Epidermal melanocyte (primary cell): ENCODE measurements at regions not wholly inside any gene's neighbourhood (a gene's known extent, or its start where the extent isn't known, plus 50 kb on each side); places are given as distances from the start of the nearest gene placed in this dataset.

Experiments used
- DNase-seq: peaks from one replicate; pipeline ENCODE4 v3.0.0; 2011; ENCODE audit warnings: low spot score; ENCODE audit not compliant: insufficient read length

DNA sequence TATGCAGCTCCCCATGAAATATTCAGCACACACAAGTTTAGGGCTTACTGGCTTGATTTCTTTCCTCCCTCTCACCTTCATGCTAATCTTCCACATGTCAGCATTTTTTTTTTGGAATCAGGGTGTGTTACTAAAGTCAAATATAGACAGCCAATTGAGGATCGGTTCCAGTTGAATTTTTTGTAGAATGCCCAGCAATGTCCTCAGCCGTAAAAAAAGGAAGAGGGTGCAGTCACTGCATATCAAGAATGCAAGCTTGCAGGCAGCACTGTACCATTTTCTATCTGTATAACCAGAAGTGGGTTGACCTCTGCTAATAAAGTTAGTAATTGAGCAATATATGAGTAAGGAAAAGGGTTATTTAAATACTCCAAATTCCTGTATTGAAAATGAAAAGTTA, 51.4 kb upstream of the CHMP2B start:
- no peak for DNase-seq

DNA sequence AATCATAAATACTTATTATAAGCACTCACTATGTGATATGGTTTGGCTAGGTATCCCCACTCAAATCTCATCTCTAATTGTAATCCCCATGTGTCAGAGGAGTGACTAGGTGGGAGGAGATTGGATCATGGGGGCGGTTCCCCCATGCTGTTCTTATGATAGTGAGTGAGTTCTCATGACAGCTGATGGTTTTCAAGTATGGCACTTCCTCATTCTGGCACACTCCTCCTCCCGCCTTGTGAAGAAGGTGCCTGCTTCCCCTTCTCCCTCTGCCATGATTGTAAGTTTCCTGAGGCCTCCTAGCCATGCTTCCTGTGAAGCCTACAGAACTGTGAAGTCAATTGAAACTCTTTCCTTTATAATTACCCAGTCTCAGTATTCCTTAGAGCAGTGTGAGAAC, 53.3 kb upstream of the CHMP2B start:
- no peak for DNase-seq

DNA sequence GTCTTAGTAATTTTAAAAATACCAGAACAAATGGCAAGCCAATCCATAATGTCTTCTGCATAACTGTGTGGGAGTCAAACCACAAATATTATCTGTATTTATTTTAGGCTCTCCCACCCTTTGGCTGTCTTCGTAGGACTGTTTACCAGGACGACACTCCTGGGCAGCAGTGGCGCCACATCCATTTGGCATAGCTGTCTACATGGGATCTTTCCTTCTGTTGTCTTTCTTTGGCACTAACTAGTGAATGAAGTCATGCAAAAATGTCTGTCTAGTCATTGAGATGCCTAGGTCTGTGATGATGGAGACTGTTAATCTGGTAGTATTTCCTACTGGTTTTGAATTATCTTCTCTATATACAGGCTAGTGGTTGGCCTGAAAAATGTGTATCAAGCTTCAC, 54.0 kb upstream of the CHMP2B start:
- DNase-seq = no peak

DNA sequence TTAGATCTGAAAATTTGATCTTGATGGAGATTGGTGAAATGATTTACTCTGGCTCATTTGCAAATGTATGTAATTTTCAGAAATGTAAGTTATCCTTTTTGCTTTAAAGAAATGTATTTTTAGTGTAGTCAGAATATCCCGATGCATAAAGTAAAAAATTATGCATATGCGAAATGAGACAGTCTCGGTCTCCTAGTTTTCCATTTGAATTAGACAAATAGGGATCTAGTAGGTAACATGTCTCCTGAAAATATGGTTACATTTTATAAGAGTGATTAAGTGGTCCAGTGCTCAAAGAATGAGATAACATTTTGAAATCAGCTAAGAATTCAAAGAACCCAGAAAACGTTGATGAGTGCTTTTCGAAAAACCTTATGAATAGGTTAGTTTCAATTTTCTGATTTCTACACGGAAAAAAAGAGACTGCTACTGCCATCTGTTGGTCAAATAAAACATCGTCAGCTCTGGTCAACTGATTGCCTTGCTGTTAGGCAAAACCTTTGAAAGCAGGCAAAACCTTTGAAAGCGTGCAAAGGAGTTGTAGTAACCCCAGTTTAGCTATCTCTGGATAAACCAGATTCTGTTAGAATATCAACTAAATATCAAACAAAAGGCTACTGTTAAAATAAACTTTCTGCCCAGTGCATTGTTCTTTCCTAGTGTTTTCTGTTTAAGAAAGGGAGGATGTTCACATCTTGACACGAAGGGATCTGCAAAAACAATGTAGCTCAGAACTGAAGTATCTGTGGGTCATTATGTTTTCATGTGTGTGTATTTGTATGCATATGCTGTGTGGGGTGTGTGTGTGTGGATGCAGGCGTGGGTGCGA, 59.3 kb upstream of the CHMP2B start:
- DNase-seq = no peak

DNA sequence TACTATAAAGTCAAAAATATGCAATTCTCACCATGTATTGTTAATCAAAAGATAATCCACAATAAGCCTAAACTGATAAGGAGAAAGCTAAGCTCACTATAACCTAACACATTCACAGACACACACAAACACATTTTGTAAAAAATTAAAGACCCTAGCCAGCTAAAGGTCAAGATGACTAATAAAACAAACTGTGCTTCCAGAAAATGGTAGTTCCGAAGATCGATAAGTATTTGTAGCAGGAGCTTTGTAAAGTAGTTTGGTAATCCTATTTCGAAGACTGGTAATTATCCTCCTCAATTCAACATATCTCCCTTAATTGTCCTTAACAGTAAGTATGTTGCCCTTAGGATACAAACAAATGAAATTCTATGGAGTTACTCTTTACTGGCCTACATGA, 62.9 kb upstream of the CHMP2B start:
- DNase-seq = no peak

DNA sequence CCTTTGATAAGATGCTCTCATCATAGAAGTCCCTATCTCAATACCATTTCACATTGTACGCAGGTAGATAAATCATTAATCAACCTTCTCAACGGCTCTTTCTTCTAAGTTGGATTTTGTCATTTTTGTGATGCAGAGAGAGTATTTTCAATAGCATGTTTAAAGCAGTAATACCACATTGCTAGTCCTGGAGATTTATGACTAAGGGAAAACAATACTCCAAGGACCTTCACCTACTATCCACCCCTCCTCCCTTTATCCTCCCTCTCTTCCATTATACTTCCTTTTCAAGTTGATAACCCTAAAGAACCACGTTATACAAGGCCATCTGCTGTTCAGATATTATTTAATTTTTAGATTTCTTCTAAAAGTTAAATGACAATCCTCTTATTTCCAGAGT, 65.3 kb upstream of the CHMP2B start:
- DNase-seq = no peak

DNA sequence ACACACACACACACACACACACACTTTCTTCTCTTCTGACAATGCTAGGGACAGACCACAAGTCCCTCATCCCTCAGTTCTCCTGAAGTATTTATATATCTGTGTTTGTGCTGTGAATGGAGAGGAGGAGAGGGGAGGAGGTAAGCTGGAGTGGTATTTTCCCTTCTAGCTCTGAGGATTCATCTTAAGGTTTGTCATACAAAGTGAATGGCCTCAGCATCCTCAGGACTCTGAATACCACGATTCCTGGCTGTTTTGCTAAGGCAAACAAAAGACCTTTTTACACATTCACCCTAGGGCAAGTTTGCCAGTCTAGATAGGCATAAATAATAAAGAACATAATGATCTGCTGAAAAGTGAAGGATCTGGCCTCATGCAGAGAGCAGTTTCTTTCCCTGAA, 65.7 kb upstream of the CHMP2B start:
- DNase-seq = no peak

DNA sequence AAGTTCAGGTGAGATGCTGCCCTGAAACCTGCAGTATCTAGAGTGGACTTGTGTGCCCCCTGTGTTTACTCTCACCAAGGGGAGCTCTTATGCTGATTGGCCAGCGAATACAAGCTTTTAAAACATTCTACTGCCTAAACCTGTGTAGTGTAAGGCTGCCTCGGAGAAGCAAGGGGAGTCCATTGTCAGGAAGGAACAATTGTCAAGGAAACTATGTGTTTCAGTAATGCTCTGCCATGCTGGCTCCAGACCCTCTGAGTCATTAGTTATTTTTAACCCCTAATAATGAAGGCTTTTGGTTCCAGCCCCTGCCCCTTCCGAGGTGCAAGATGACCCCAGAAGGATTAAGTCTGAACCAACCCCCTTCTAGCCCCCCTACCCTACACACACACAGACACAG, 66.1 kb upstream of the CHMP2B start:
- DNase-seq = no peak

DNA sequence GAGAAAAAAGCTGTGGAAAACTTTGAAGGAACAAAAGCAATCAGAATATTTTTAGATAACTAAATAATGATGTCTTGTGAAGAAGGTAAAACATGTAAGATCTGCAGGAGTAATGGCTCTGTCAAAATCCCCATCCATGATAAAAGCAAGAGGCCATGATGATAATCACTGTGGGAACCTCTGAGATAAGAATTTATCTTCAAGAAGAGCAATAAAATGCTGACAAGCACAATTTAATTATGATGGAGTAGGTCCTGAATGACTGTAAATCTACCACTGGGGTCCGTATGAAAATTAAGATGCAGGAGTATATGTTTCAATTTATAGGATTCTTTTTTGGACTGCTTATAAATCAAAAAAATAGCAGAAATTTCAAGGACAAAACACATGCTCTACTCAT, 68.3 kb upstream of the CHMP2B start:
- DNase-seq = no peak

DNA sequence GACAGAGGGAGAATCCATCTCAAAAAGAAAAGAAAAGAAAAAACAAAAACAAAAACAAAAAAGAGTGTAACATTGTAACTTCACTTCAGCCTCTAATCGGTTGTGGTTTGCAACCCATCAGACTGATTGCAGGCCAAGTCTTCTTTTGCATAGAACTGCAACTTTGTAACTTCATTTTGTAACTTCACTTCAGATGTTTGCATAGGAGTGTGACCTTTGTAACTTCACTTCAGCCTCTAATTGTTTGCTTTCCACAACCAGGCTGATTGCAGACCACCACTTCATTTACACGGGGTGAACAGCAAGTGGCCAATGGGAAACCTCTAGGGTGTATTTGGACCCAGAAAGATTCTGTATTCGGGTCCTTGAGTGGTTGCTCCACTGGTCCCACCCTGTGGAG, 79.1 kb upstream of the CHMP2B start:
- no peak for DNase-seq

DNA sequence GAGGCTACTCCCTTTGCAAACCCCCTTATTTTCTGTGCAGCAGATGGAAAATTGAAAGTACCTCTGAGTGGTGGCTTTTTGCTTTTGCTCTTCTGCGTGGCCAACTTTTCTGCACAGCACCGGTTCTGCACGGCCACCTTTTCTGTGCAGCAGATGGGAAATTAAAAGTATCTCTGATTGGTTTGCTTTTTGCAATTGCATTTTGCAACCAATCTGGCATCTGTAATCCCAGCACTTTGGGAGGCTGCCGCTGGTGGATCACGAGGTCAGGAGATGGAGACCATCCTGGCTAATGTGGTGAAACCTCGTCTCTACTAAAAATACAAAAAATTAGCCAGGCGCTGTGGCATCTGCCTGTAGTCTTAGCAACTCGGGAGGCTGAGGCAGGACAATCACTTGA, 79.5 kb upstream of the CHMP2B start:
- DNase-seq = no peak

DNA sequence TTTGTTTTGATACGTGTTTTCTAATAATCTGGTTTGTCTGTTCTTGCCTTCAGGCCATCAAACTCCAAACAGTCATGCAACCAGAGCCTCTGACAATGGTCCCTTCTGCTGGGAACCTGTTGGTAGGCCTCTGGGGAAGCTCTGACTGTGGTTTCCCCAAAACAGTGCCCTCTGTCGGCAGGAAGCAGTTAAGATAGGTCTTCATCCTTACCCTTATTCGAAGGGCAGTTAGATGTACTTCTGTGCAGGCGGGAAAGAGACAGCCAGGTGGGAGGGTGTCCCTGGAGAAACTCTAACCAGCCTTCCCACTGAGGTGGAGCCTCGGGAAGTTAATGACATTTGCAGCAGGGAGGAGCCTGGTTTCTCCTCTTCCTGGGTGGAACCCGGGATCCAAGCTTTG, 81.6 kb upstream of the CHMP2B start:
- no peak for DNase-seq

DNA sequence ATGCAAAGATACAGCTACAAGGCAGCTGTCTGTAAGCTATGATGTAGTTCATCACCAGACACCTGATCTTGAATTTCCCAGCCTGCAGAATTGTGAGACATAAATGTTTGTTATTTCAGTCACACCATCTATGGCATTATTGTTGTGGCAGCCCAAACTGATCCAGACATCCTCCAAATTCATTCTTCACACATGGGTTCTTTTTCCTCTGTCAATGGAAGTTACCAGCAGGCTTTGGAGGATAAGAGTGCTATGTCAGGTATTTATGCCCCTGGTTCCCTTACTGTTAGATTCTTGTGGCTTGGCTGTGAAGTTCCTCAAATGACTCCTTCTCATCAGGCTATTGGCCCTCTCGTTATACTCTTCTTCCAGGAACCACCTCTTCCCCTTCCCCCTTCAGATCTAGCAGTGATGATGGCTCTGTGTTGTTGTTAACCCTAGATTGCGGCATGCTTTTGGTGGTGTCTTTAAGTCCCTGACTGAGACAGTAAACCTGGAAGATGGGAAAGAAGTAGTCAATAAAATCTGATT, 91.0 kb upstream of the CHMP2B start:
- DNase-seq = no peak

DNA sequence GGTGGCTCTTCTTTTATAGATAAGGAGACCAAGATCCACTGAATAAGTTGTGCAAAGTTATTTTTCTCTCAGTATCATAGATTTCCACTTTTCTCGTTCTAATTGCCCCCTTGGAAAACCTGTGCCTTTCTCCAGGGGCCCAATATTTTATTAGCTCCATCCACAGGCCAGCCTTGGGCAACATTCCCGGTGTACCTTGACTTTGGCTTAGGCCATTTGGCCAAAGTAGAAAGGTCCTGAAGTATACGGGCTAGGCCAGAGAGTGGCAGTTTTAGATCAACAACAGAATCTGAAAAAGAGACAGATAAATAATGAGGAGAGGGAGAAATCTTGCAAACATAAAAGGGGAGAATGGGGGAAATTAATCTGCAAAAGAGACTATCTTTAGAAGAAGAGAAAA, 91.7 kb upstream of the CHMP2B start:
- no peak for DNase-seq

DNA sequence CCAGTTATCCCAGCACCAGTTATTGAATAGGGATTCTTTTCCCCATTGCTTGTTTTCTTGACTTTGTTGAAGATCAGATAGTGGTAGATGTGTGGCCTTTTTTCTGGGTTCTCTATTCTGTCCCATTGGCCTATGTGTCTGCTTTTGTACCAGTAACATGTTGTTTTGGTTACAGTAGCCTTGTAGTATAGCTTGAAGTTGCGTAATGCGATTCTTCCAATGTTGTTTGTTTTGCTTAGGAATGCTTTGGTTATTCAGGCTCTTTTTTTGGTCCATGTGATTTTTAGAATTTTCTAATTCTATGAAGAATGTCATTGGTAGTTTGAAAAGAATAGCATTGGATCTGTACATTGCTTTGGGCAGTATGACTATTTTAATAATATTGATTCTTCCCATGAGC, 94.3 kb upstream of the CHMP2B start:
- DNase-seq = no peak

DNA sequence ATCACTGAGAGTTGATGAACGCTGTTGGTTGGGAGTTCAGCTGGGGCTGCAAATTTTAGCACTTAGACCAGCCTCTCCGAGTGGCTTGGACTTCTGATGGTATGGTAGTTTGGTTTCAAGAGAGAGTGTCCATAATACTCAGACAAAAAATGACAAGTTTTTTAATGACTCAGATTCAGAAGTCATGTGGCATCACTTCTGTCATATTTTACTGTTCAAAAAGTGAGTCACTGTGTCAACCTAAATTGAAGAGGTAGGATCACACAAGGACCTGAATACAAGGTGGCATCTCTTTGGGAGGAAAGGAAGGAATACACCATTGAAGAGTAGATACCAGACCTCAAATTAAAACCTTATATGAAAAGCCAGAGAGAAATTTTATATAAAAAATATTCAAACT, 99.1 kb upstream of the CHMP2B start:
- no peak for DNase-seq

DNA sequence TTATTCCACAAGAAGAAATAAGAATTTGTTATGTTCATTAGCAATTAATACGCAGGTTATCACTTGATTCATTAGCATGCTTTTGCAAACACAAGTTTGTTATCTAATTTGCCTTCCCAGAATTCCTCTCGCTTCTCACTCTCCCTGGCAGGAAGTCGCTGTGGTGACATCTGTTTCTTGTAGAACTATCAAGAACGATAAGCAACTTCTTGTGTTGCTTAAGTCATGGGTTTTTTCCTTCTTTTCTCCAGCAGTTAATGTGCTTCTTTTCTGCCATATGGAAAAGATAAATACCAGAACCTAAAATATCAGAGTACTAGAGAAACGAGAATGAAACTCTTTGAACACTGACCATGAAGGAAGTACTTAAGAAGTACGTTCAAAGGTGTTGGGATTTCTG, 99.8 kb upstream of the CHMP2B start:
- DNase-seq = no peak

DNA sequence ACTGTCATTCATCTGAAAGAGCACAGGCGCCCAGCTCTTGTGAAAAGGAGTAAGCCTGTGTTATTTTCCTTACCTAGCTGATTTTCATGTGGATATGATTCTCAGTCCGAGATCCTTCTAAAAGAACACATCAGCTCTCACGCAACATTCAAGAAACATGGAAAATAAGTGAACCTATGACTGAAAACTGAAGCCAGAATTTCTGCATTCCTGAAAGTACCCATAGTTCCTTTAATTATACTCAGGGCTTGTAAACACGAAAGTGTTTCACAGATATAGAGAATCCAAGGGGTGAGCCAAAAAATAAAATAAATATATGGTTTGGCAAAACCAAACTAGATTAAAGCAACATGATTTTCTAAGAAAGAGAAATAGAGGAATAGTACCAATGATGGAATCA, 100.8 kb upstream of the CHMP2B start:
- DNase-seq = no peak

DNA sequence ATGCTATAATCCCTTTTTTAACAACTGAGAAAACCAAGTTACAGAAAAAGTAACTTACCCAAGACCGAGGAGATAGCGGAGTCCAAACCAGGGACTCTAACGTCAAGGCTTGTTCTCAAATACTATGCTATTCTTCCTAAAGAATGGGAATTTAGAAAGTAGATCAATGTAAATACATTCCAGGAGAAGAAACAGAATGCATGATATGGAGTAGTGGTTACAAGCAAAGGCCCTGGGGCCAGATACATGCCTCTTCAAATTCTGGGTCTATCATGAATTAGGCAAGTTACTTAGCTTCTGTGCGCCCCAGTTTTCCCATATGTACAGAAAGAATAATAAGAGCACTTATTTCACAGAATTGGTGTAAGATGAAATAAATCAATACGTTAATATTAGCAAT, 102.0 kb upstream of the CHMP2B start:
- no peak for DNase-seq

DNA sequence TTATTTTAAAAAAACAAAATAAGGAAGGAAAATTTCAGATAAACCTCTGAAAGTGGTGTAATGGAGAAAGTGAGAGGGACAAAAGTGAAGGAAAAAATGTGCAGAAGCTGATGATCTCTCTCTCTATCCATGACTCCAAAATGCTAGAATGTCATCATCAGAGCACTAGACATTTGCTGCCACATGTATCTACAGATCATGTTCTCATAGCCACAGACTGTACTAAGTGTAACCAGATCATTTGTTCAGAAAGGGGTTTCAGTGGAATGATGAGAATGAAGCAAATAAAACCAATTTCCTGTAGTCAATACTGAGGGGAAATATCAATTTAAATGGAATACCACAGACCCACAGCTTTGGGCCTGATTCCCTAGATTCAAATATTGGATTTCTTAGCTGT, 104.3 kb upstream of the CHMP2B start:
- no peak for DNase-seq

DNA sequence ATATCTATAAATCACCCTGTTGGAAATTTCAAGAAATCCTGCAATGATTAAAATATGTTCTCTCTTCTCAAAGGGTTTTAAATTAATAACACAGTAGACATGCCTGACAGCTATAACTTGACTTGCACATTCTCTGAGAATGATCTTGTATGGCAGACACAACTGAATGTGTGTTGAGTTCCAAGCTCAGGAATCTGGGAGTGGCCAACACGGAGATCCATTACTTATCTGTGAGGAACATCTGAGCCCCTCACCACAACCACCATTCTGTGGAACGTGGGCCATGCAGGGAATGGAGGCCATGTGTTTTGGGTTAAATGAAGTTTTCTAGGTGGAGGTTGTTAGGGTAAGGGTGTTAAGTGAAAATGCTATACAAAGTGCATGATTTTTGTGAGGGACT, 105.3 kb upstream of the CHMP2B start:
- DNase-seq = no peak

DNA sequence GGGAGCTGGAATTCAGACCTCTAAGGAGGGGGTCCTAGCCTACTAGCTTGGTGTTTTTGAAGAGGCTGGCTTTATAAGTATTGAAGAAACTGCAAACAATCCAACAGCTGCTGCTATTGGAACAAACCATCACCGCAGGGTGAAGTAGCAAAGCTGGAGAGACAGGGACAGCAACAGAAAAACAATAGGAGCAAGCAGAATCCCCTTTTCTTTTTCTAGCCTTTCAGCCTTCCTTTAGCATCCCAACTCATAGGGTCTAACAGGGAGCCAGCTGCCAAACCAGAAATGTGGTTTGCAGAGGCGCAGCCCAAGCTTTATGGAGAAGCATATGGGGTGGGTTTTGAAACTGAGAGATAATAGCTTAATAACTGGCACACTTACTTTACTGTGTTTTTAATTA, 106.2 kb upstream of the CHMP2B start:
- no peak for DNase-seq

DNA sequence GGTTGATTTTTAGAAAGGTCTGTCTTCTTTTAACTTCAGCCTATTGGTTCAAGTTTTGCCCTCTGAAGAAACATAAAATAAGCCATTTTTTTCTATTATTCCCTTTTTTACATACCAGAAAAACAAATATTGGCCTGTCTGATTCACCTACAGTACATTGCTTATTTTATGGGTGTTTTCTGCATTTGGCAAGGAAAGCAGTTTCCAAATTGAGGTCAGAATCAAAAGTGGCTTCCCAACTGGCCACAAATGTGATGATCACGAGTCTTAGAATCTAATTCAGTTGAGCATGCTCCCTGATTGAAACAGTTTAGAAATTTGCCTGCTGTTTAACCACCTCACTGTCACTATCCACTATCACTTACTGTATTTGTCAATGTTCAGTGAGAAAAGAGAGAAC, 106.9 kb upstream of the CHMP2B start:
- DNase-seq = no peak

DNA sequence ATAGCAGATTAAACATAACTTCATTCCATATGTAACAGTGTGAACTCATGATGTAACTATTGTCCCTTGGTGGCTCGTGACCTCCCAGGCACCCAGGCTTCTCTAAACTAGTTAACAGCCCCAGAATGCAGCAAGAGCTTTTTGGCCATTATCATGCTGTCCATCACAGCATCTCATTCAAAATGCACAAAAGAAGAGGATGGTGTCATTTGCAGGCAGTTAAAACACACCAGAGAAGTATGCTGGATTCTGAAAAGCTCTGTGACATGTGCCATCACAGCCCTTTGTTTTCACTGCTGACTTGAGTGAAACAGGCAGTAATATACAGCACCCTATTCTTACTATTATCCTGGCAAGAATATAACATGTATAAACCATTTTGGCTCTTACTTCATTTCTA, 117.6 kb upstream of the CHMP2B start:
- no peak for DNase-seq
